ENCODE measurements at regions not wholly inside any gene's neighbourhood (a gene's known extent, or its start where the extent isn't known, plus 50 kb on each side); places are given as distances from the start of the nearest gene placed in this dataset.

- TF ChIP-seq, protein P1, sequence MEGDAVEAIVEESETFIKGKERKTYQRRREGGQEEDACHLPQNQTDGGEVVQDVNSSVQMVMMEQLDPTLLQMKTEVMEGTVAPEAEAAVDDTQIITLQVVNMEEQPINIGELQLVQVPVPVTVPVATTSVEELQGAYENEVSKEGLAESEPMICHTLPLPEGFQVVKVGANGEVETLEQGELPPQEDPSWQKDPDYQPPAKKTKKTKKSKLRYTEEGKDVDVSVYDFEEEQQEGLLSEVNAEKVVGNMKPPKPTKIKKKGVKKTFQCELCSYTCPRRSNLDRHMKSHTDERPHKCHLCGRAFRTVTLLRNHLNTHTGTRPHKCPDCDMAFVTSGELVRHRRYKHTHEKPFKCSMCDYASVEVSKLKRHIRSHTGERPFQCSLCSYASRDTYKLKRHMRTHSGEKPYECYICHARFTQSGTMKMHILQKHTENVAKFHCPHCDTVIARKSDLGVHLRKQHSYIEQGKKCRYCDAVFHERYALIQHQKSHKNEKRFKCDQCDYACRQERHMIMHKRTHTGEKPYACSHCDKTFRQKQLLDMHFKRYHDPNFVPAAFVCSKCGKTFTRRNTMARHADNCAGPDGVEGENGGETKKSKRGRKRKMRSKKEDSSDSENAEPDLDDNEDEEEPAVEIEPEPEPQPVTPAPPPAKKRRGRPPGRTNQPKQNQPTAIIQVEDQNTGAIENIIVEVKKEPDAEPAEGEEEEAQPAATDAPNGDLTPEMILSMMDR (IDR thresholded peaks at IDR 0.05; ENCODE audit: insufficient read depth, low read length, poor library complexity, severe bottlenecking), result no peak
- TF ChIP-seq EZH2phosphoT487 (conservative IDR thresholded peaks at IDR 0.05; ENCODE audit: low read length), result no peak
- no peaks in the 10 kb centered on the region for H3F3A ChIP-seq (ENCODE audit: insufficient read depth)
Observed at GRCh38 chr4:136025540-136025939, 1506.8 kb downstream of the PCDH18 start.

DNA sequence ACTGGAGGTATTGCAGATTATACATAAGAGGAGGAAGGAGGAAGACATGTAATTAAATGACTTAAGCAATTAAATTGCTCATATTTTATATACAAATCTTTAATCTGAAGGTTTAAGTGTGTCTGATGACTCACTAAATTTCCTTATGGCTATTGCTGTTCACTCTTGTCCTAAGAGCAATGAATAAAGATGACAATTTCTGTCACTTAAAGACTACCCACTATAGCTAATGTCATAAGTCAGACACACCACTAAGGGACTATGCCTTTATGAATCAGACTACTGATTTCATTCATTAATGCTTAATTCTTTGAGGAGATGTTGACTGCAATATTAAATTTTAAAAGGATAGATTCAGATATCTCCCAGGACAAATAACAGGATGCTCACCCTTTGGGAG is 1514.7 kb downstream of the PCDH18 start:
- H3K79me2 ChIP-seq (ENCODE audit: insufficient read depth, low read length), result no peaks in the 10 kb centered on the region
- H3K27ac ChIP-seq (ENCODE audit: low read depth, low read length), result no peak overlapping the region
- no peaks in the 10 kb centered on the region for H3K36me3 ChIP-seq (ENCODE audit: low read length)
- no peaks in the 10 kb centered on the region for H3K9me3 ChIP-seq (ENCODE audit: insufficient read depth, low read length)
- H4K20me1 ChIP-seq (ENCODE audit: low read depth, low read length), result no peaks in the 10 kb centered on the region
- H3K9ac ChIP-seq (ENCODE audit: low read length), result no peak overlapping the region
- no peak overlapping the region for H3K4me2 ChIP-seq (ENCODE audit: low read depth, low read length, poor library complexity, severe bottlenecking)
- H3K9me2 ChIP-seq (replicated peaks; ENCODE audit: insufficient read depth, low read length), result no peaks in the 10 kb centered on the region
- H3K27me3 ChIP-seq (ENCODE audit: low read length), result no peaks in the 10 kb centered on the region
- no peak overlapping the region for H2AFZ ChIP-seq (ENCODE audit: low read depth, low read length, severe bottlenecking)
- no peak overlapping the region for H3K4me3 ChIP-seq (ENCODE audit: insufficient read depth, low read length, poor library complexity, severe bottlenecking)
- no peak for TF ChIP-seq EZH2phosphoT487 (conservative IDR thresholded peaks at IDR 0.05; ENCODE audit: low read length)
- TF ChIP-seq, protein P1 (IDR thresholded peaks at IDR 0.05; ENCODE audit: insufficient read depth, low read length, poor library complexity, severe bottlenecking), result no peak
- no peaks in the 10 kb centered on the region for H3F3A ChIP-seq (ENCODE audit: insufficient read depth)

More at GRCh38 chr4:136025540-136025939, 1506.8 kb downstream of the PCDH18 start:
- Histone ChIP-seq H3K27ac (ENCODE audit: low read depth, low read length) (no peak overlapping the region), H3K9me3 (ENCODE audit: insufficient read depth, low read length) (no peaks in the 10 kb centered on the region), H2AFZ (ENCODE audit: low read depth, low read length, severe bottlenecking) (no peak overlapping the region), H4K20me1 (ENCODE audit: low read depth, low read length) (no peaks in the 10 kb centered on the region), H3K79me2 (ENCODE audit: insufficient read depth, low read length) (no peaks in the 10 kb centered on the region), H3K4me2 (ENCODE audit: low read depth, low read length, poor library complexity, severe bottlenecking) (no peak overlapping the region), H3K36me3 (ENCODE audit: low read length) (no peaks in the 10 kb centered on the region), H3K4me3 (ENCODE audit: insufficient read depth, low read length, poor library complexity, severe bottlenecking) (no peak overlapping the region), H3K27me3 (ENCODE audit: low read length) (no peaks in the 10 kb centered on the region), H3K9ac (ENCODE audit: low read length) (no peak overlapping the region), H3K9me2 (replicated peaks; ENCODE audit: insufficient read depth, low read length) (no peaks in the 10 kb centered on the region)

- no peak for TF ChIP-seq EZH2phosphoT487 (conservative IDR thresholded peaks at IDR 0.05; ENCODE audit: low read length)
- TF ChIP-seq, protein P1 (IDR thresholded peaks at IDR 0.05; ENCODE audit: insufficient read depth, low read length, poor library complexity, severe bottlenecking), result no peak
Observed at GRCh38 chr4:136012220-136012619, 1520.1 kb downstream of the PCDH18 start.

More at GRCh38 chr4:136012220-136012619, 1520.1 kb downstream of the PCDH18 start:
- no peaks in the 10 kb centered on the region for H3K36me3 ChIP-seq (ENCODE audit: low read length)
- no peak overlapping the region for H2AFZ ChIP-seq (ENCODE audit: low read depth, low read length, severe bottlenecking)
- no peaks in the 10 kb centered on the region for H3K27me3 ChIP-seq (ENCODE audit: low read length)
- no peak overlapping the region for H3K4me2 ChIP-seq (ENCODE audit: low read depth, low read length, poor library complexity, severe bottlenecking)
- H3K9ac ChIP-seq (ENCODE audit: low read length), result no peak overlapping the region
- no peaks in the 10 kb centered on the region for H3K9me2 ChIP-seq (replicated peaks; ENCODE audit: insufficient read depth, low read length)
- H3K4me3 ChIP-seq (ENCODE audit: insufficient read depth, low read length, poor library complexity, severe bottlenecking), result no peak overlapping the region
- H3F3A ChIP-seq (ENCODE audit: insufficient read depth), result no peaks in the 10 kb centered on the region
- H4K20me1 ChIP-seq (ENCODE audit: low read depth, low read length), result no peaks in the 10 kb centered on the region
- no peak overlapping the region for H3K27ac ChIP-seq (ENCODE audit: low read depth, low read length)
- H3K9me3 ChIP-seq (ENCODE audit: insufficient read depth, low read length), result no peaks in the 10 kb centered on the region
- no peaks in the 10 kb centered on the region for H3K79me2 ChIP-seq (ENCODE audit: insufficient read depth, low read length)

All from SU-DHL-6 (cell line).